Hypothalamus (tissue), 51 donors: ENCODE measurements at regions not wholly inside any gene's neighbourhood (a gene's known extent, or its start where the extent isn't known, plus 50 kb on each side); places are given as distances from the start of the nearest gene placed in this dataset.

ENCODE experiments used
- DNase-seq, 51 donors: peaks; one replicate each; lab custom pipeline; 2025; lab: John Stamatoyannopoulos, UW

DNA sequence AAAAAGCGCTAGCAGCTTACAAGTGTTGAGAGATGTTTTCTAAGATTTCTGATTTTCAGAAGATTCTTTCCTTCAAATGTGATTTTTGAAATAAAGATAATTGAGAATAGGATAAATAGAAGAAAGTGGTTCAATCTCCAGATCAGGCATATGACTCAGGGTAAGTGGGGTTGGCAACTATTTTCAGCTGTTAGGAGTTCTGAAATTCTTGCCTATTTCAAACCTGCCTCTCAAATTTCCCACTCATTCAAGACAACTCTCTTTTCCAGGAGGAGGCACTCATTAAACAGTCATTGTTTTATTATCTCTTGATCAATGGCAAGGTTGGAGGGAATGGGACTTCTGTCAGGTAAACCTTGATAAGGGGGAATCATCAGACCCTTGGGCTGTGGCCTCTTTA, 138.9 kb downstream of the HNMT start:
- no peak for DNase-seq

DNA sequence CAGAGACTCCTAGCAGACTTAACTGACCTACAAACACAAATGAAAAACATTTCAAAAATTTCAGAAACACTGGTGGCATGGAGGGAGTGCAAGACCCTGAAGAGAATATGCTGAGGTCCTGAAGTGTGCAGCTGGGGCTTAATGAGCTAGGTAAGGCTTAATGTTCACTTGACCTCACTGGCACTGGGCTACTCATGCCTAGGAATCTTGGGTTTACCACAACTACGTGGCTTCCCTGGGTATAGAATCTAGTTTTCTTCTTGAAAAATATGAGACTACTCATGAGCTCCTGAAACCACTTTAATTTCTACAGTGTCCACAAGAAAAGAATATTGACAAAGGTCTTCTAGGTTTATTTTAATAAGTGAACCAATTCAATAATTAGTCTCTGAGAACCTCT, 139.8 kb downstream of the HNMT start:
- no peak for DNase-seq

DNA sequence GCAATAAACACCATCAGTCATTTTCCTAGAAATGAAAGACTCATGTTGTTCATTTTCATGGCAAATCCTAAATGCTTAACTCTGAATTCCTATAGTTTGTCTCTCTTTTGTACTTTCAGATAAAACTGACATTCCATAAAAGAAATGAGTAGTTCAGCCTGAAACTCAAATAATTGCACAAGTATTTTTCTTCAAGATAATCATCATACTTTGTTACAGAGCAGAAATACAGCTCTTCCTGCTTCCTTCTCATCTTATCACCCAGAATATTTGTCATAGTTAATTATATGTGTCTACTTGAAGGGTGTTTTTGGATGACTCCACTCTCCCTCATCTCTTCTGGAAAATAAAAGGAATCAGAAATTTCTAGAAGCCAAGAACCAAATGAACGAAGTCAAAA, 141.1 kb downstream of the HNMT start:
- DNase-seq, result no peak

DNA sequence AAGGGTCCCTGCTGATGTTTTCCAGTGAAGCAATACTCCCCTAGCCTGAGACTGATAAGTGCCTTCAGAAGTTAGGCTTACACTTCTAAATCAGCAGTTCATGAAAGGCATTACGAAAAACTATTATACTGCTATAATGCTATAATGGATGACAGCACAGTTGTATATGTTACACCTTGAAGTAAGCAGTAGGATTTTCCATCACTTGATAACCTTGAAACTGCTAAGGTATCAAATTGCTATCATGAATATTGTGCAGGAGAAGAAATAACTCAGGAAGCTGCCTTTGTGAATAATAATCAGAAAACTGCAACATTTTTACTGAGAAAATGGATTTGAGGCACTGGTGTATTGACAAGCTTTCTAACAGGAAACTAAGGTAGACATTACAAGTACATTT, 142.3 kb downstream of the HNMT start:
- no peak for DNase-seq

DNA sequence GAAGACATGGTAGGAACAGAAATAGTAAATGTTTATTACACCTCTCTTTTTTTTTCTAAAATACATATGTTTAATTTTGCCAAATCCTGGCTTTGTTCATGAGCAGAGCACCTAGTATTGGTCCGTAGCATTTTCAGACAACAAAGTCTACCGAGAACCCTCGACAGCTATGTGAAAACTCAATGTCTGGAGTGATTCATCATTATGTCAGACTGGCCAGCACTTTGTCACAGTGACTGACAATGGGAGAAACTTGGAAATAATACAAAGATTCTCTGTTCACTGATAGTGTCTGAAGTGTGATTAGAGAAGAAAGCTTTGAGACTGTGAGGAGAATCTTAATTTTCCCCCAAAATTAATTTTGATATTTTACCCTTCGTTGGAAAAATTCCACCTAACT, 143.0 kb downstream of the HNMT start:
- no peak for DNase-seq

DNA sequence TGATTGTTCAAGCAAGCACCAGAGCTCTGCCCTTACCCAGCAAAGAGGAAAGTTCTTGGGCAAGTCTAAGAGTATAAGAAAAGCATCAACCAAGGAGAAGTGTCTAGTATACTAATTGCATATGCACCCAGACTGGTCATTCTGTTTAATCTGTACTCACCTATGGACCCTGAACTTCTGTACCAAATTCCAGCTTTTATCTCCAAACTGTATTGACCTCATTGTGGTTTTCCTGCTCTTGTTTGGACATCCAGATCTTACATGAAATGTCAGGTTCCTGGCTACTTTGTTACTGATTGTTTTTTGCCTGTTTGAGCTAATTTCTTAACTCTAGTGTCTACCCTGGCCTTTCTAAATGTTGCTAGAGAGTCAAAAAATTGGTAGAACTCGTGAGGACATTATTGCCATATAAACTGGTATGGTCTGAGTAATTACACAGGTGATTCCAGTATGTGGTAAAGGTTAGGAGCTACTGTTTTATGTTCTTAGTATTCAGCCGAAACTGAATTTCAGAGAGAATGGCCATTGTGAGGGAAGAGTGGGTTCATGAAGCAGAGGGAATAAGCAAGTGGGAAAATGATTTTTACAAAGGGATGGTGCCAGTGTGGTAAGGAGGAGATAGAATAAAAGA, 146.3 kb downstream of the HNMT start:
- no peak for DNase-seq

DNA sequence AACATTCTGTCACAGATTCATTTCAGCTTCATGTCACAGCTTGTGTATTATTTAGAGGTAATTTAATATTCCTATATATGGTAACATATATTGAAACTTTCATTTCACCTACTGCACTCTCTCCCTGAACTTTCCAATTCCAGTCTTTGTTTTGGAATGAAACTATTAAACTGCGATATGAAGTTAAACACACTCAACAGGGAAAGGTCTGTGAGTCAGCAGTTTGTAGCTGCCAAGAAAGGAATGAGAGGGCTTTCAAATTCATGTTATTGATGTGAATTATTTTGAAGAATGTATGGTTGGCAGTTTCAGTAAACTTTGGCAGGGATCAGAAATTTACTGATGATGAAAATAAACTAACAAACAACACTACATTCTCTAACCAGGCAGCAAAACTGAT, 148.3 kb downstream of the HNMT start:
- no peak for DNase-seq

DNA sequence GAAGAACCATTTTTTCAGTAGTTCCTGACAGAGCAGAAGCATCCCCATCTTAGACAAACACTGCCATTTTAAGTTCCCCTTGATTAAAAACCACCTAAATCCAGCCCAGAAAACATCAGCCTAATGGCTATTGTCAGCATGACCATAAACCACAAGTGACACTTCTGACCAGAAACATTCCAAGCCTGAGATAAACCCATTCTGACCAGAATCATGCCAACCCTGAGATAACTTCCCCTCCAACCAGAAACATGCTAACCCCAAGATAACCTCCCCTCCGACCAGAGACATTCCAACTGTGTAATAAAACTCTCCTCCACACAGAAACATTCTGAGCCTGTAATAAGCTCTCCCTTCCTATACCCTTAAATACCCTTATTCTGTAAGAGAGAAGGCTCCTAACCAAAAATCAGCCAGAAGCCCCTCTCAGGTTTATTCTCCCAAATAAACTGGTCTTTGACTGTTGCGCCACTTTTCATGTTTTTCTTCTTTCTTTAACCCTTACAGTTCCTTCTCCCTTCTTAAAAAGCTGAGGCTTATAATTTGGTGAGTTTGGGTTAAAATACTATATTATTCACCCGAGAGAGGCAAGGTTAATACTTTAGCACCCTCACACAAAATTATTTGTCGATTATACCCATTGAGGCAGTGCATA, 149.7 kb downstream of the HNMT start:
- DNase-seq, result no peak

DNA sequence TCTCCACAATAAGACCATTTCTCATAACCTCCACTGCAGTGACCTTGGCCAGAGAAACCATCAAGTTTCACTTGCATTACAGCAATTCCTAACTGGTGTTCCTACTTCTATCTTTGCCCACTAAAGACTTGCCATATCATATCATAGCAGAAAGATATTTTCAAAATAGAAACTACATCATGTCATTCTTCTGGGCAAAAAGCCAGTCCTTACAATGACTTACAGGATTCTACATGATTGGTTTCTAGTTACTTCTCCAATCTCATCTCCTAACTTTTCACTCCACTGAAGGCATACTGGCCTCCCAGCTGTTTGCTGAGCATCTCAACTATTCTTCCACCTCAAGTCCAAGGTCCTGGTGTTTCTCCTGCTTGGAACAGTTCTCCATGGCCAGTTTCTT, 151.4 kb downstream of the HNMT start:
- no peak for DNase-seq

DNA sequence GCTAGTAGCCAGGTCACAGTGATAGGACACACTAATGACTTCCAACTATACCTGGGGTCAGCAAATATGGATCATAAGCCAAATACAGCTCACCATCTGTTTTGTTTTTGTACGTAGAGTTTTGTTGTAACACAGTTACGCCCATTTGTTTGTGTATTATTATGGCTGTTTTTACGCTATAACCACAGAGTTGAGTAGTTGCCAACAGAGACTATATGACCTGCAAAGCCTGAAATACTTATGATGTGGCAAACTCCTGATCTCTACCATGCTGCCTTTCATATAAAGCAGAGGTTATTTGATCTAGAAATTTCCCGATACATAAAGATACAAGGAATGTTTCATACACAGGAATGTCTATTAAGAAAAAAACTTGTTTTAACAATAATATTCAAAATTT, 152.2 kb downstream of the HNMT start:
- no peak for DNase-seq

DNA sequence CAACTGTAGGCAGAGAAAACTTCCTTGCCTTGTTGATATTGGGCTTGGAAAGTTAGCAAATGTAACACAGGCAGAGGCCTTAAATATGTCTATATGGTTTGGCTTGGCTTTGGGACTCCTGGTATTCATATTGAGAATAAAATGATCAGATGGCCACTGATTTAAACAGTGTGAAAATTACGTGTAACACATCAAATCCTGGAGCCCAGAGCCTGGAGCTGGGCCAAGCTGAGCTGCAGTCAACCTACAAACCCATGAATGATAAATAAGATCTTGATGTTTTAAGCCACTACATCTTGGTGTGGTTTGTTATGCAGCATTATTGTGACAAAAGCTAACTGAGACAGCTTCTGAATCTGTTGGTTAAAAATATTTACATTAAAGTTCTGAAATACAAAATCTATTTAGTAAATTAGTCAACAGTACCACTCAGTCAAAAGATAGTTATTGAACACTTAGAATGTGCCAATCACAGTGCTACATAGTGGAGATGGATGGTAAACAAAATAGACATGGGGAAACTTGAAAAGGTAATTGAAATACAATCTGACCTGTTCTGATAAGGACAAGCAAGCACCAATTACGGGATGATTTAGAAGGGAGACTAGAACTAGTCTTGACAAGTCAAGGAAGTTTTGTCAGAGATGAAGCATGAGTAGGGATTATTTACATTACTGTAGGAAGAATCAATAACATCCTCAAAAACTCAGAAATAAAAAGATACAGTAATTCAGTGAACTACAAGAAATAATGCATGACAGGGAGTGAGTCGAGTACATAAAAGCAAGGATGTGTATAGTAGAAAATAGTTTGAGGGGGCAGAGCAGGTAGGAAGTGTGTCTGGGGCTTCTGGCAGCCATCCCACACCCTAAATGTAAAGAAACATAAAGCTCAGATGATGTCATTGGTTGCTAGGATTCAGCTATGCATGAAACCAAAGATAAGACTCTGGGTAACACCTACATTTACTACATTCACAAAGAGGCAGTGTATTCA, 157.7 kb downstream of the HNMT start:
- DNase-seq, result no peak

DNA sequence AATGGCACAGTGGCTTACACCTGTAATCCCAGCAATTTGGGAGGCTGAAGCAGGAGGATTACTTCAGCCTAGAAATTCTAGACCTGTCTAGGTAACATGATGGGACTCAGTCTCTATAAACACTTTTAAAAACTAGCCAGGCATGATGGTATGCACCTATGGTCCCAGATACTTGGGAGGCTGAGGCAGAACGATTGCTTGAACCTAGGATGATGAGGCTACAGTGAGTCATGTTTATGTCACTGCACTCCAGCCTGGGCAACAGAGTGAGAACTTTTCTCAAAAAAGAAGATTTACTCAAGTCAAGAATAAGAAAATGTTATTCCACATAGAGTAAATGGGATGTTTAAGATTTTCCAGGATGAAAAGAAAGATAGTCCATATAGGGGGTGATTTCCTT, 158.6 kb downstream of the HNMT start:
- DNase-seq, result no peak

DNA sequence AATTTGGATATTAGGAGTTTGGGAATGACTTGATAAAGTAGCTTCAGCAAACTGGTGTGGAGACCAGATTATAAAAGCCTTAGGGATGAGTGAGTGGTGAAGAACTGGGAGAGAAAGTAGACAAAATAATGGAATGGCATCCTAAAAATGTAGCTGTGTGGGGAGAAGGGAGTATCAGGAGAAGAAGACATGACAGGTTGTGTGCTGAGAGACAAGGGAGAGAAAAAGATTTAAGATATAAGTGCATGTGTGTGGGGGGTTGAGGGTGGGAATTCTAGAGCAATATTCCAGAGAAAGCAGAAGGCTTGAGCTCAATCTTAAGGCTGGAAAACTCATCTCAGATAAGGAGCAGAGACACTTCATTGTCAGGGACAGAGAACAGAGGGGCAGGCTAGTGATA, 159.5 kb downstream of the HNMT start:
- DNase-seq, result no peak

DNA sequence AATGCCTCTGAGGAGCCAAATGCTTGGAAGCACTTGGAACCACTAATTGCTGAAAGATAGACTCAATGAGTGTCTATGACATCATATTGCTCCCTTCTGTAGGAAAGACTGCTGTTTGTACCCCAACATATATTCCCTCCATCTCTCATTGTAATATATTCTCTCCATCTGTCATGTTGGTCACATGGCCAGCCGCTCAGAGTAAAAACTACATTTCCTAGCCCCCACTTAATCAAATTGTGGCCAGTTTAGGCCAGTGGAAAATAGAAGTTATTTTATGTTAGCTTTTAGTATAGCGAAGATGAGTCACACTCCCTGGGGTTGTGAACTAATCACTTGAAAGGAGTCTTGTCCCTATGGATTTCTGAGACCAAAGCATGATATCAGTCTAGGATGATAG, 160.2 kb downstream of the HNMT start:
- DNase-seq, result no peak

DNA sequence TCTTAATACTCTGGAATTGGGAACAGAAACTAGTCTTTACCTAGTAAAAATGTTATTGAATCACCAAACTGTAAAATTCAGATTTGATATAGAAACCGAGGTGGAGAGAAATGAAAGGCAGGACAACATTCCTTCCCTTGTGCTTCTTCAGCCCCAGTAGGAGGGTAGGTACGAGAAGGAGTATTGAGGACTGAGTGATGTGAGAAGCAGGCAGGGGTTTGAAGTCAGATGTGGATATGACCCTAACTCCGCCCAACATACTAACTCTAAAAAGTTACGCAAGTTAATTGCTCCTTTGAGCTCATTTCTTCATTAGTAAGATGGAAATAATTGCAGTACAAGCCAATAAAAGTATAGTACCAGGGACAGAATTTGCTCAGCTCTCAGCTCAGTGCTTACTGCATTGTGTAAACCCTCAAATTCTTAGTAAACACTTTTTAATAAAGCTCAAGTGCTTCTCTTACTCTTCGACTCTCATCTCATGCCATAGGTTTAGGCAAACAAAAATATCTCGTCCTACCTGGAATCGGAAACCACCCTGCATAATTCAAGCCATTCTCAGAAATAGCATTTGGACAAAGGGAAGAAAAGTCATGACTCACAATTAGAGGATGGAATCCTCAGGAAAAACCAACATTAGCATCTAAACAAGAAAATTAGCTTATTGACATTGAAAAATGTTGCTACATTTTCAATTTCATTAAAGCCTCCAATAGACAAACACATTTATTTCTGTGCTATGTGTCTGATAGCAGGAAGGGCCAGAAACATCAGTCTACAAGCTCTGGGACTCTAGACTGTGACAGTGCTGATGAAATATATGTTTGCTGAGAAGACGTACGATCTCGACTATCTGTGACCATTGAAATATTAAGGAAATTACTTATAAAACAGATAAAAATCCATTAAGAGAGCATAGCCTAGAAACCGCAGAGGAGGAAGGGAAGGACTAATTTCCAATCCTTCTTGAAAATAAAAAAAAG, 161.3 kb downstream of the HNMT start:
- DNase-seq, result no peak

DNA sequence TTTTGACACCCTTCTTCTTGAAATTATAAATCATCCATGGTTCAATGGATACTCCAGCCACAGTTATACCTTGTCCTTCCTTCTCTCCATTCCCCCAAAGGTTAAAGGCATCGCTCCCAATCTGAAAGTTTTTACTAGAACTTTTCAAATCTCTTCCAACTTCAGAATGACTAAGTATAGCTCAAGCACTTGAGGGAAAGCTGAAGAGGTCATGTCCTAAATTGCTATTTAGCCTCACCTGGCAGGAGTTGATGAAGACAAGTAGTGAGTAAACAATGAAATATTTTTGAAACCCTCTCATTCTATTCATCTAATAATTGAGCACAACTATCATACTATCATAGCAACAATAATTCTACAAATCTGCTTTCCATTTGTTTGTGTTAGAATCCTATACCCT, 167.8 kb downstream of the HNMT start:
- DNase-seq, result no peak

DNA sequence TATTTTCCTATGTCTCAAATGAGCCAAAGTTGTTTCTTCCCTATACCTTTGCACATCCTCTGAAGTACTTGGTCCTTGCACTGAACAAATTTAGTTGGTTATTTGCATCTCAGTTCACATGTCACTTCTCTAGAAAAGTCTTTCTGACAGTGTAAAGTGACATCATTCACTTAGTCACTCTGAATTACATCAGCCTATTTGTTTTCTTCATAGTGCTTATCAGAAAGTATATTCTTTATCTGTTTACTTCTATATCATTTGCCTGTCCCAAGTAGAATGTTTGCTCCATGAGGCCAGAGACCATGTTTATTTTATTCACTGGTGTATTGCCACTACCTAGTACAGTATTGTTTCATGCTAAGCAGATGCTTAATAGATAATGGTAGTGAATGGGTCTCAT, 173.7 kb downstream of the HNMT start:
- DNase-seq, result no peak

DNA sequence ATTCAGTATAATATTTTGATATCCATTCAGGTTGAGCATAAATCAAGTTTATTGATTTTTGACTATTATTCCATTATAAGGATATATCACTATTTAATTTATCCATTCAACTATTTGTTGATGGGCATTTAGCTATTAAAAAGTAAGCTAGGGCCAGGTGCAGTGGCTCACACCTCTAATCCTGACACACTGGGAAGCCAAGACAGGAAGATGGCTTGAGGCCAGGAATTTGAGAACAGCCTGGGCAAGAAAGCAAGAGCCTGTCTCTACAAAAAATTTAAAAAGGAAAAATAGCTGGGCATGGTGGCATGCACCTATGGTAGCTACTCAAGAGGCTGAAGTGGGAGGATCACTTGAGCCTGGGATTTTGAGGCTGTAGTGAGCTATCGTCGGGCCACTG, 183.5 kb downstream of the HNMT start:
- no peak for DNase-seq

DNA sequence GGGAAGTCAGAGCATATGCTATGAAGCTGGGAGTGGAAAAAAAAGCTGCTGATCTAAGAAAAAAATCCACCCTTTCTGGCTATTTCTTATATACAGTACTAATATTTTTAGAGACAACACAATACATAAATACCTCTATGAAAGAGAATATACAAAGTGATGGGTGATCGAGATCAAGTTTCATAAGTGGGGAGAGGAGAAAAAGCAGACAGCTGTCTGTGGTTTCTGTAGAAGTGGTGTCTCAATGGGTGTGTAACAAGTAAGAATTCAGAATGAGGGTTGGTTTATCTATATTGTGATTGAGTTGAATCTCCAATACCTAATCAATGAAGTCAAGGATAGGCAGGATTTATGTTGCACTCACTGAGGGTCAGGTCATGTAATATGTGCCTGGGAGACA, 191.0 kb downstream of the HNMT start:
- DNase-seq, result no peak

DNA sequence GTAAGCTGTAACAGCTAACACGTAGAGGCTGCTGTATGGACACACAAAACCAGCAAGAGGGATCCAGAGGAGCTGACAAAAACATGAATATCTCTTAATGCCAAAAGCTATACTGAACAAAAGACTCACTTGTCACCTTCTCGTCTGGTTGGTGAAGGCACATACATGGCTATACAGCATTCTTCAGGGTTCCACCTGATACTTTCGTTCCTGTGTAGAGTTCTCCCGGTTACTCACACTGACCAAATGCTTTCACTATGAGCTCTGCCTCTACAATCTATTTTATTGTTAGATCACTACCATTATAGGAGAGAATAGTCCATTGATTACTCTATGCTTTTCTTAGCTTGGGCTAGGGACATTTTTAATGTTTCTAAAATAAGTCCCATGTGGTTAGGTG, 193.1 kb downstream of the HNMT start:
- DNase-seq, result no peak

DNA sequence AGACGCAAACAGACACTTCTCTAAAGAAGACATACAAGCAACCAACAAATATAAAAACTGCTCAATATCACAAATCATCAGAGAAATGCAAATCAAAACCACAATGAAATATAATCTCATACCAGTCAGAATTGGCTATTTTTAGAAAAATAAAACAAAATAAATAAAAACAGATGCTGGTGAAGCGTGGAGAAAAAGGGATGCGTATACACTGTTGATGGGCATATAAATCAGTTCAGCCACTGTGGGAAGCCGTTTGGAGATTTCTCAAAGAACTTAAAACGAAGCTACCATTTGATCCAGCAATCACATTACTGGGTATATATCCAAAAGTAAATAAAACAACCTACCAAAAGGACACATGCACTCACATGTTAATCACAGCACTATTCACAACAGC, 206.2 kb downstream of the HNMT start:
- DNase-seq, result no peak
